ENCODE measurements at regions not wholly inside any gene's neighbourhood (a gene's known extent, or its start where the extent isn't known, plus 50 kb on each side); places are given as distances from the start of the nearest gene placed in this dataset.

- no peak for TF ChIP-seq CTCF (IDR thresholded peaks at IDR 0.05)
- peaks cover 9% of the 10 kb centered on the region for H3K9me3 Mint-ChIP-seq
- POLR2A ChIA-PET = no interaction called here
These were observed 543.0 kb upstream of the TUSC1 start for GRCh38 chr9:26221290-26221689.

GRCh38 chr9:26220367-26220766 is 542.1 kb upstream of the TUSC1 start:
- H3K27ac Mint-ChIP-seq = no peak overlapping the region
- no peaks in the 10 kb centered on the region for H3K27me3 Mint-ChIP-seq

More at GRCh38 chr9:26221290-26221689, 543.0 kb upstream of the TUSC1 start:
- H3K36me3 ChIP-seq (ENCODE audit: insufficient read depth, low read length) = no peaks in the 10 kb centered on the region
- intact Hi-C loops (cut with DNase I, micrococcal nuclease) = no loop called here
- no peaks in the 10 kb centered on the region for H3K27me3 ChIP-seq (ENCODE audit: control insufficient read depth in 1 of 2, insufficient read depth in 2 of 2, low read length in 2 of 2)
- Mint-ChIP-seq H3K27ac (no peak overlapping the region), H3K4me3 (no peak overlapping the region), H3K36me3 (ENCODE audit: low read depth) (no peaks in the 10 kb centered on the region), H3K4me1 (ENCODE audit: low read depth) (no peaks in the 10 kb centered on the region), H3K27me3 (no peaks in the 10 kb centered on the region)
- no peak for ATAC-seq (ENCODE audit: poor library complexity)
- DNase-seq = no peak
- H3K27ac ChIP-seq (ENCODE audit: low read depth in 1 of 2, low read length in 2 of 2) = no peak overlapping the region
- no peaks in the 10 kb centered on the region for H3K4me1 ChIP-seq (ENCODE audit: insufficient read depth, low read length)
- CTCF ChIA-PET = no interaction called here
- H3K4me3 ChIP-seq (ENCODE audit: low read length) = no peak overlapping the region
- peaks cover 0 to 5% of the 10 kb centered on the region in 2 experiments for H3K9me3 ChIP-seq (ENCODE audit: control insufficient read depth in 1 of 2, insufficient read depth in 1 of 2, low read length in 2 of 2)

GRCh38 chr9:26219961-26220360 is 541.7 kb upstream of the TUSC1 start:
- no peak overlapping the region for H3K27ac ChIP-seq (ENCODE audit: low read depth in 1 of 2, low read length in 2 of 2)
- no peak overlapping the region for H3K4me3 ChIP-seq (ENCODE audit: low read length)
- DNase-seq (no peak), ATAC-seq (ENCODE audit: poor library complexity) (no peak)
- intact Hi-C loops (cut with DNase I, micrococcal nuclease) = no loop called here
- Mint-ChIP-seq H3K27ac (no peak overlapping the region), H3K4me1 (ENCODE audit: low read depth) (no peaks in the 10 kb centered on the region), H3K36me3 (ENCODE audit: low read depth) (no peaks in the 10 kb centered on the region), H3K4me3 (no peak overlapping the region), H3K27me3 (no peaks in the 10 kb centered on the region), H3K9me3 (peaks cover 9% of the 10 kb centered on the region)
- ChIA-PET POLR2A (no interaction called here), CTCF (interaction anchor here (0.6 kb wide), 1 partner anchor 12 kb away, joined by 3 read pairs; no protein-coding TSS in a partner anchor)
- H3K4me1 ChIP-seq (ENCODE audit: insufficient read depth, low read length) = no peaks in the 10 kb centered on the region
- no peaks in the 10 kb centered on the region for H3K27me3 ChIP-seq (ENCODE audit: control insufficient read depth in 1 of 2, insufficient read depth in 2 of 2, low read length in 2 of 2)
- no peaks in the 10 kb centered on the region for H3K36me3 ChIP-seq (ENCODE audit: insufficient read depth, low read length)
- peaks cover 0 to 15% of the 10 kb centered on the region in 2 experiments for H3K9me3 ChIP-seq (ENCODE audit: control insufficient read depth in 1 of 2, insufficient read depth in 1 of 2, low read length in 2 of 2)
- no peak for TF ChIP-seq CTCF (IDR thresholded peaks at IDR 0.05)

More at GRCh38 chr9:26220367-26220766, 542.1 kb upstream of the TUSC1 start:
- TF ChIP-seq CTCF (IDR thresholded peaks at IDR 0.05) = no peak
- Histone ChIP-seq H3K4me1 (ENCODE audit: insufficient read depth, low read length) (no peaks in the 10 kb centered on the region), H3K9me3 (ENCODE audit: control insufficient read depth in 1 of 2, insufficient read depth in 1 of 2, low read length in 2 of 2) (peaks cover 0 to 11% of the 10 kb centered on the region in 2 experiments), H3K4me3 (ENCODE audit: low read length) (no peak overlapping the region), H3K27ac (ENCODE audit: low read depth in 1 of 2, low read length in 2 of 2) (no peak overlapping the region), H3K27me3 (ENCODE audit: control insufficient read depth in 1 of 2, insufficient read depth in 2 of 2, low read length in 2 of 2) (no peaks in the 10 kb centered on the region), H3K36me3 (ENCODE audit: insufficient read depth, low read length) (no peaks in the 10 kb centered on the region)
- no peak for DNase-seq
- intact Hi-C loops (cut with DNase I, micrococcal nuclease) = no loop called here
- no peaks in the 10 kb centered on the region for H3K36me3 Mint-ChIP-seq (ENCODE audit: low read depth)
- H3K4me1 Mint-ChIP-seq (ENCODE audit: low read depth) = no peaks in the 10 kb centered on the region
- ChIA-PET CTCF (no interaction called here), POLR2A (no interaction called here)
- H3K9me3 Mint-ChIP-seq = peaks cover 9% of the 10 kb centered on the region
- no peak overlapping the region for H3K4me3 Mint-ChIP-seq
- ATAC-seq (ENCODE audit: poor library complexity) = no peak

Data from CD4-positive, alpha-beta T cell (primary cell).